Neural cell (in vitro differentiated cells): ENCODE measurements at regions not wholly inside any gene's neighbourhood (a gene's known extent, or its start where the extent isn't known, plus 50 kb on each side); places are given as distances from the start of the nearest gene placed in this dataset.

ENCODE experiments used
- H2AFZ ChIP-seq: fragments of 200-600, 300-800 bp; sonication (generic), shearing (Covaris generic); 2 replicates; pipeline ENCODE4 v1.6.0; 2014; ENCODE audit warnings: low read depth, mild to moderate bottlenecking, antibody characterized with exemption, low read length, moderate library complexity
- H3F3A ChIP-seq: fragments of 200-600 bp; shearing (Covaris generic); 2 replicates; pipeline ENCODE4 v1.6.1; 2016; ENCODE audit warnings: mild to moderate bottlenecking, moderate library complexity, mixed read lengths, antibody characterized with exemption, low read length; ENCODE audit not compliant: insufficient read depth, poor library complexity, severe bottlenecking
- H3K27ac ChIP-seq: fragments of 200-600, 300-800 bp; sonication (generic), shearing (Covaris generic); 2 replicates; pipeline ENCODE4 v1.5.1; 2014; ENCODE audit warnings: mild to moderate bottlenecking, low read length, moderate library complexity
- H3K27me3 ChIP-seq: fragments of 300-800, 200-600 bp; sonication (generic), shearing (Covaris generic); 2 replicates; pipeline ENCODE4 v1.6.0; 2014; ENCODE audit warnings: mild to moderate bottlenecking, low read depth, low read length, moderate library complexity; ENCODE audit not compliant: insufficient read depth
- H3K36me3 ChIP-seq: fragments of 300-800, 200-600 bp; sonication (generic), shearing (Covaris generic); 2 replicates; pipeline ENCODE4 v1.5.1; 2014; ENCODE audit warnings: mild to moderate bottlenecking, antibody characterized with exemption, low read length, moderate library complexity; ENCODE audit not compliant: insufficient read depth
- H3K4me2 ChIP-seq: fragments of 300-800, 200-600 bp; sonication (generic), shearing (Covaris generic); 2 replicates; pipeline ENCODE4 v1.6.0; 2014; ENCODE audit warnings: mild to moderate bottlenecking, low read length
- H3K4me3 ChIP-seq: fragments of 300-800, 200-600 bp; sonication (generic), shearing (Covaris generic); 2 replicates; pipeline ENCODE4 v1.5.1; 2014; ENCODE audit warnings: mild to moderate bottlenecking, low read length, moderate library complexity
- H3K79me2 ChIP-seq: fragments of 200-600 bp; shearing (Covaris generic); replicated peaks from 2 replicates; pipeline ENCODE4 v1.6.0; 2014; ENCODE audit warnings: mild to moderate bottlenecking, low read length, moderate library complexity; ENCODE audit not compliant: insufficient read depth
- H3K9ac ChIP-seq: fragments of 300-800, 200-600 bp; sonication (generic), shearing (Covaris generic); 2 replicates; pipeline ENCODE4 v1.6.1; 2016; ENCODE audit warnings: mild to moderate bottlenecking, low read length, mixed read lengths
- H3K9me2 ChIP-seq: fragments of 200-600 bp; shearing (Covaris generic); 2 replicates; pipeline ENCODE4 v1.6.1; 2016; ENCODE audit warnings: mild to moderate bottlenecking, low read length, mixed read lengths; ENCODE audit not compliant: insufficient read depth
- H3K9me3 ChIP-seq: fragments of 200-600, 300-800 bp; sonication (generic), shearing (Covaris generic); 2 replicates; pipeline ENCODE4 v1.6.1; 2016; ENCODE audit warnings: mild to moderate bottlenecking, mixed run types, low read length, moderate library complexity, mixed read lengths
- H4K20me1 ChIP-seq: fragments of 200-600 bp; shearing (Covaris generic); 2 replicates; pipeline ENCODE4 v1.6.1; 2016; ENCODE audit warnings: mild to moderate bottlenecking, mixed run types; ENCODE audit not compliant: insufficient read depth
- CTCF ChIP-seq: fragments of 450-650 bp; IDR thresholded peaks from 2 replicates; pipeline ENCODE4 v1.5.1; 2014; ENCODE audit warnings: antibody characterized with exemption, mild to moderate bottlenecking, moderate library complexity; ENCODE audit not compliant: poor library complexity, severe bottlenecking
- EP300 ChIP-seq: fragments of 450-650 bp; conservative IDR thresholded peaks from 2 replicates; pipeline ENCODE4 v1.6.1; 2014; ENCODE audit warnings: antibody characterized with exemption, mild to moderate bottlenecking, moderate library complexity; ENCODE audit not compliant: poor library complexity, severe bottlenecking
- EZH2 ChIP-seq: fragments of 200-600, 300-800 bp; shearing (Covaris generic), sonication (generic); IDR thresholded peaks from 2 replicates; pipeline ENCODE4 v1.6.1; 2014; ENCODE audit warnings: antibody characterized with exemption, low read length, borderline replicate concordance, mild to moderate bottlenecking; ENCODE audit not compliant: insufficient read depth, poor library complexity, severe bottlenecking
- MXI1 ChIP-seq: fragments of 450-650 bp; conservative IDR thresholded peaks from 2 replicates; pipeline ENCODE4 v1.6.1; 2014; ENCODE audit warnings: antibody characterized with exemption, mild to moderate bottlenecking; ENCODE audit not compliant: poor library complexity, severe bottlenecking
- POLR2AphosphoS5 ChIP-seq: IDR thresholded peaks from 2 replicates; pipeline ENCODE4 v1.6.1; 2012
- RAD21 ChIP-seq: fragments of 450-650 bp; conservative IDR thresholded peaks from 2 replicates; pipeline ENCODE4 v1.6.1; 2014; ENCODE audit warnings: antibody characterized with exemption, mild to moderate bottlenecking, moderate library complexity
- REST ChIP-seq: IDR thresholded peaks from 2 replicates; pipeline ENCODE4 v1.6.1; 2012; ENCODE audit warnings: borderline replicate concordance
- SMC3 ChIP-seq: fragments of 450-650 bp; conservative IDR thresholded peaks from 2 replicates; pipeline ENCODE4 v1.6.1; 2014; ENCODE audit warnings: antibody characterized with exemption, mild to moderate bottlenecking, moderate library complexity; ENCODE audit not compliant: poor library complexity
- TAF1 ChIP-seq: IDR thresholded peaks from 2 replicates; pipeline ENCODE4 v1.6.1; 2012; ENCODE audit warnings: low read depth

GRCh38 chr11:45458269-45458668 is 172.1 kb upstream of the SYT13 start:
- H3K79me2 ChIP-seq, result no peaks in the 10 kb centered on the region

GRCh38 chr11:45457649-45458048 is 171.5 kb upstream of the SYT13 start:
- no peak overlapping the region for H3K4me3 ChIP-seq
- no peaks in the 10 kb centered on the region for H3F3A ChIP-seq
- no peaks in the 10 kb centered on the region for H3K9me3 ChIP-seq
- H3K4me2 ChIP-seq, result no peak overlapping the region
- H3K9me2 ChIP-seq, result no peaks in the 10 kb centered on the region
- H3K27ac ChIP-seq, result no peak overlapping the region
- no peaks in the 10 kb centered on the region for H3K36me3 ChIP-seq
- H2AFZ ChIP-seq, result no peak overlapping the region
- H3K79me2 ChIP-seq, result no peaks in the 10 kb centered on the region
- TF ChIP-seq TAF1 (no peak), EP300 (no peak)
- no peaks in the 10 kb centered on the region for H3K27me3 ChIP-seq
- H3K9ac ChIP-seq, result no peak overlapping the region
- H4K20me1 ChIP-seq, result no peaks in the 10 kb centered on the region

More at GRCh38 chr11:45458269-45458668, 172.1 kb upstream of the SYT13 start:
- Histone ChIP-seq H3F3A (no peaks in the 10 kb centered on the region), H4K20me1 (no peaks in the 10 kb centered on the region), H3K9me3 (no peaks in the 10 kb centered on the region), H3K9me2 (no peaks in the 10 kb centered on the region), H3K9ac (no peak overlapping the region), H3K4me3 (no peak overlapping the region), H2AFZ (no peak overlapping the region), H3K27me3 (no peaks in the 10 kb centered on the region), H3K36me3 (no peaks in the 10 kb centered on the region), H3K4me2 (no peak overlapping the region), H3K27ac (no peak overlapping the region)
- TF ChIP-seq EZH2, result no peak
- TF ChIP-seq TAF1, result no peak
- no peak for TF ChIP-seq MXI1
- no peak for TF ChIP-seq REST
- no peak for TF ChIP-seq RAD21
- no peak for TF ChIP-seq EP300
- no peak for TF ChIP-seq SMC3
- no peak for TF ChIP-seq POLR2AphosphoS5
- TF ChIP-seq CTCF, result no peak

GRCh38 chr11:45456686-45457085 is 170.5 kb upstream of the SYT13 start:
- H3K9me3 ChIP-seq, result no peaks in the 10 kb centered on the region
- TF ChIP-seq REST (no peak), RAD21 (no peak), POLR2AphosphoS5 (no peak), SMC3 (no peak), CTCF (no peak), MXI1 (no peak), TAF1 (no peak), EP300 (no peak)
- H3K4me3 ChIP-seq, result no peak overlapping the region
- H3K9ac ChIP-seq, result no peak overlapping the region
- no peak overlapping the region for H2AFZ ChIP-seq
- H3K4me2 ChIP-seq, result no peak overlapping the region
- no peaks in the 10 kb centered on the region for H3K36me3 ChIP-seq
- H3K79me2 ChIP-seq, result no peaks in the 10 kb centered on the region
- H3K27ac ChIP-seq, result no peak overlapping the region
- no peaks in the 10 kb centered on the region for H3F3A ChIP-seq
- no peaks in the 10 kb centered on the region for H4K20me1 ChIP-seq
- no peaks in the 10 kb centered on the region for H3K9me2 ChIP-seq
- no peaks in the 10 kb centered on the region for H3K27me3 ChIP-seq
